Hepatocyte (in vitro differentiated cells): ENCODE measurements at regions not wholly inside any gene's neighbourhood (a gene's known extent, or its start where the extent isn't known, plus 50 kb on each side); places are given as distances from the start of the nearest gene placed in this dataset.
A peak's percentile ranks its signal among the peaks of the same experiment; 100 is the strongest.

Experiments
- DNase-seq: peaks from one replicate; pipeline ENCODE4 v3.0.0-alpha.2; 2016; ENCODE audit warnings: low spot score
- H2AFZ ChIP-seq: fragments of 200-600 bp; sonication (generic); 2 replicates; pipeline ENCODE4 v1.6.0; 2016; ENCODE audit warnings: antibody characterized with exemption, mild to moderate bottlenecking
- H3K27ac ChIP-seq: fragments of 200-600 bp; sonication (generic); 2 replicates; pipeline ENCODE4 v1.5.1; 2016; ENCODE audit warnings: mild to moderate bottlenecking
- H3K27me3 ChIP-seq: fragments of 200-600 bp; sonication (generic); 2 replicates; pipeline ENCODE4 v1.6.1; 2016
- H3K36me3 ChIP-seq: fragments of 200-600 bp; sonication (generic); replicated peaks from 2 replicates; pipeline ENCODE4 v1.5.1; 2016; ENCODE audit warnings: low read depth; ENCODE audit not compliant: insufficient read depth
- H3K4me1 ChIP-seq: fragments of 200-600 bp; sonication (generic); 2 replicates; pipeline ENCODE4 v1.5.1; 2016; ENCODE audit warnings: mild to moderate bottlenecking, moderate library complexity; ENCODE audit not compliant: insufficient read depth
- H3K4me2 ChIP-seq: fragments of 200-600 bp; sonication (generic); 2 replicates; pipeline ENCODE4 v1.6.0; 2016
- H3K4me3 ChIP-seq: fragments of 200-600 bp; sonication (generic); 2 replicates; pipeline ENCODE4 v1.5.1; 2016; ENCODE audit warnings: mild to moderate bottlenecking
- H3K79me2 ChIP-seq: fragments of 200-600 bp; sonication (generic); 2 replicates; pipeline ENCODE4 v1.6.0; 2017; ENCODE audit warnings: mild to moderate bottlenecking
- H3K9me2 ChIP-seq: fragments of 200-600 bp; sonication (generic); replicated peaks from 2 replicates; pipeline ENCODE4 v1.6.0; 2017; ENCODE audit warnings: mild to moderate bottlenecking; ENCODE audit not compliant: insufficient read depth
- H3K9me3 ChIP-seq: fragments of 200-600 bp; sonication (generic); 2 replicates; pipeline ENCODE4 v1.5.1; 2016; ENCODE audit warnings: low read depth, mild to moderate bottlenecking
- H4K20me1 ChIP-seq: fragments of 200-600 bp; sonication (generic); 2 replicates; pipeline ENCODE4 v1.6.0; 2016; ENCODE audit warnings: mild to moderate bottlenecking; ENCODE audit not compliant: insufficient read depth, poor library complexity, severe bottlenecking
- CTCF ChIP-seq: fragments of 200-600 bp; sonication (generic); IDR thresholded peaks from 2 replicates; pipeline ENCODE4 v1.5.1; 2016; ENCODE audit warnings: antibody characterized with exemption, mild to moderate bottlenecking; ENCODE audit not compliant: poor library complexity
- EZH2 ChIP-seq: fragments of 200-600 bp; sonication (generic); IDR thresholded peaks from 2 replicates; pipeline ENCODE4 v1.6.1; 2016; ENCODE audit warnings: antibody characterized with exemption, mild to moderate bottlenecking, borderline replicate concordance
- EZH2phosphoT487 ChIP-seq: fragments of 200-600 bp; sonication (generic); IDR thresholded peaks from one replicate; pipeline ENCODE4 v1.6.1; 2018; ENCODE audit warnings: antibody characterized with exemption, mild to moderate bottlenecking, low read depth, moderate library complexity; ENCODE audit not compliant: unreplicated experiment, severe bottlenecking
- WGBS: methylation state at CpG from one replicate; pipeline ENCODE4 v1.1.6; 2016; ENCODE audit warnings: low lambda C conversion rate; ENCODE audit errors: missing lambda C conversion rate; 5-methylcytosine and 5-hydroxymethylcytosine counted together

- Histone ChIP-seq H4K20me1 (no peaks in the 10 kb centered on the region), H3K36me3 (no peaks in the 10 kb centered on the region), H3K27me3 (no peaks in the 10 kb centered on the region), H3K4me1 (peaks cover 26% of the 10 kb centered on the region), H3K4me2 (no peak overlapping the region), H3K27ac (peak overlapping the region; percentile 27), H3K4me3 (no peak overlapping the region), H3K9me3 (no peaks in the 10 kb centered on the region), H3K79me2 (no peaks in the 10 kb centered on the region), H3K9me2 (no peaks in the 10 kb centered on the region), H2AFZ (no peak overlapping the region)
- TF ChIP-seq EZH2 = no peak
- no peak for TF ChIP-seq CTCF
- no peak for TF ChIP-seq EZH2phosphoT487
- no peak for DNase-seq
- 71% methylated on average over 17 of the region's 17 CpGs for WGBS
Measured at GRCh38 chr2:8491296-8492027, 190.4 kb upstream of the ID2 start.

GRCh38 chr2:8494151-8494550, 187.7 kb upstream of the ID2 start:
- Histone ChIP-seq H3K27ac (no peak overlapping the region), H3K79me2 (no peaks in the 10 kb centered on the region), H3K4me2 (no peak overlapping the region), H3K27me3 (no peaks in the 10 kb centered on the region), H3K36me3 (no peaks in the 10 kb centered on the region), H3K9me2 (no peaks in the 10 kb centered on the region), H3K9me3 (no peaks in the 10 kb centered on the region), H2AFZ (no peak overlapping the region), H3K4me3 (no peak overlapping the region), H4K20me1 (no peaks in the 10 kb centered on the region), H3K4me1 (peaks cover 26% of the 10 kb centered on the region)
- no peak for DNase-seq
- 87% methylated on average over 9 of the region's 9 CpGs for WGBS
- no peak for TF ChIP-seq CTCF
- no peak for TF ChIP-seq EZH2phosphoT487
- no peak for TF ChIP-seq EZH2

DNA sequence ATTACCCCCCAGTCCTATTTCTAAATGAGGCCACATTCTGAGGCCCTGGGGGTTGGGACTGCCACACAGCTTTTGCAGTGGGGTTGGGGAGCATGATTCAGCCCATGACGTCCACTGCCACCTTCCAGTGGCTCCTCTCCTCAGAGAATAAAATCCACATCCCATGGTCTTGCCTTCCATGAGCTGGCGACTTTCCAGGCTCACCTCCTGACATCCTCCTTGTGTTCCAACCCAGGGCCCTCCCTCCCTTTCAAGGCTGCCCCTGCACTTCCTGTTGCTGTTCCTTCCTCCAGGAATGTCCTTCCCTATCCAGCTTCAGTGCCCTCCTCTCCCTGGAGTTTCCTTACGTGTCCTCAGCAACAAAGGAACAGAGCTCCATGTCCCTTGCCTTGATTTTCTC, 187.3 kb upstream of the ID2 start:
- Histone ChIP-seq H3K79me2 (no peaks in the 10 kb centered on the region), H3K27ac (no peak overlapping the region), H3K4me3 (no peak overlapping the region), H2AFZ (no peak overlapping the region), H3K27me3 (no peaks in the 10 kb centered on the region), H3K4me1 (peaks cover 28% of the 10 kb centered on the region), H4K20me1 (no peaks in the 10 kb centered on the region), H3K36me3 (no peaks in the 10 kb centered on the region), H3K9me2 (no peaks in the 10 kb centered on the region), H3K9me3 (no peaks in the 10 kb centered on the region), H3K4me2 (no peak overlapping the region)
- WGBS = 89% methylated on average over 3 of the region's 3 CpGs
- TF ChIP-seq EZH2phosphoT487 (no peak), EZH2 (no peak), CTCF (no peak)
- no peak for DNase-seq
